Activated naive CD4-positive, alpha-beta T cell treated with Interleukin-2 at 50 U/mL for 16 hours (primary cell): ENCODE measurements at regions not wholly inside any gene's neighbourhood (a gene's known extent, or its start where the extent isn't known, plus 50 kb on each side); places are given as distances from the start of the nearest gene placed in this dataset.

ENCODE experiments used
- DNase-seq: peaks from one replicate; pipeline ENCODE4 v3.0.0-alpha.2; 2020

GRCh38 chr15:88403351-88403791 is 63.8 kb downstream of the MRPL46 start:
- no peak for DNase-seq

GRCh38 chr15:88401996-88402656 is 65.1 kb downstream of the MRPL46 start:
- no peak for DNase-seq

- no peak for DNase-seq
Observed at GRCh38 chr15:88401251-88401995, 65.8 kb downstream of the MRPL46 start.

- no peak for DNase-seq
Observed at GRCh38 chr15:88400591-88401250, 66.5 kb downstream of the MRPL46 start.

GRCh38 chr15:88400084-88400483 is 67.1 kb downstream of the MRPL46 start:
- no peak for DNase-seq

GRCh38 chr15:88399021-88399685 is 68.0 kb downstream of the MRPL46 start:
- DNase-seq = no peak

- no peak for DNase-seq
Observed at GRCh38 chr15:88398011-88398410, 69.2 kb downstream of the MRPL46 start.

- DNase-seq = no peak
Observed at GRCh38 chr15:88397506-88397905, 69.7 kb downstream of the MRPL46 start.

GRCh38 chr15:88395872-88396781 is 71.1 kb downstream of the MRPL46 start:
- no peak for DNase-seq

GRCh38 chr15:88395241-88395640 is 71.9 kb downstream of the MRPL46 start:
- DNase-seq = no peak

GRCh38 chr15:88394553-88395145 is 72.5 kb downstream of the MRPL46 start:
- no peak for DNase-seq

GRCh38 chr15:88393719-88394519 is 73.3 kb downstream of the MRPL46 start:
- no peak for DNase-seq

GRCh38 chr15:88391700-88392099 is 75.5 kb downstream of the MRPL46 start:
- DNase-seq = no peak

- no peak for DNase-seq
Observed at GRCh38 chr15:88391006-88391405, 76.2 kb downstream of the MRPL46 start.

GRCh38 chr15:88390164-88390901 is 76.9 kb downstream of the MRPL46 start:
- no peak for DNase-seq

GRCh38 chr15:88389120-88389519 is 78.1 kb downstream of the MRPL46 start:
- DNase-seq = no peak

- no peak for DNase-seq
Observed at GRCh38 chr15:88388686-88389085, 78.5 kb downstream of the MRPL46 start.

- no peak for DNase-seq
Observed at GRCh38 chr15:88385078-88385700, 82.0 kb downstream of the MRPL46 start.

- no peak for DNase-seq
Observed at GRCh38 chr15:88383354-88383753, 83.8 kb downstream of the MRPL46 start.

GRCh38 chr15:88382482-88382983 is 84.7 kb downstream of the MRPL46 start:
- no peak for DNase-seq
